Upper lobe of left lung (tissue), 4 donors: ENCODE measurements at regions not wholly inside any gene's neighbourhood (a gene's known extent, or its start where the extent isn't known, plus 50 kb on each side); places are given as distances from the start of the nearest gene placed in this dataset.

Source experiments
- CTCF ChIP-seq, 6 experiments: fragments of 450-650 bp in 4 of 6; fragments of 200-600 bp in 2 of 6; sonication (generic) in 2 of 6; IDR thresholded peaks; one replicate each; pipeline ENCODE4 v1.5.1; 2016 to 2019; ENCODE audit warnings: antibody characterized with exemption in 6 of 6
- POLR2A ChIP-seq, 4 donors: fragments of 450-650 bp; IDR thresholded peaks; one replicate each; pipeline ENCODE4 v1.5.1; 2016 to 2017; ENCODE audit warnings: antibody characterized with exemption in 4 of 4, mild to moderate bottlenecking in 2 of 4
- POLR2AphosphoS5 ChIP-seq, 2 donors: sonication (generic); formaldehyde crosslinking; IDR thresholded peaks; one replicate each; pipeline ENCODE4 v1.5.1; 2017; ENCODE audit warnings: antibody characterized with exemption in 2 of 2

- TF ChIP-seq CTCF (IDR thresholded peaks at IDR 0.05) (no peak), POLR2A (IDR thresholded peaks at IDR 0.05) (no peak), POLR2AphosphoS5 (IDR thresholded peaks at IDR 0.05) (no peak)
These were observed 462.7 kb upstream of the SULF2 start for GRCh38 chr20:48247961-48248360.
